ENCODE measurements at regions not wholly inside any gene's neighbourhood (a gene's known extent, or its start where the extent isn't known, plus 50 kb on each side); places are given as distances from the start of the nearest gene placed in this dataset.

DNA sequence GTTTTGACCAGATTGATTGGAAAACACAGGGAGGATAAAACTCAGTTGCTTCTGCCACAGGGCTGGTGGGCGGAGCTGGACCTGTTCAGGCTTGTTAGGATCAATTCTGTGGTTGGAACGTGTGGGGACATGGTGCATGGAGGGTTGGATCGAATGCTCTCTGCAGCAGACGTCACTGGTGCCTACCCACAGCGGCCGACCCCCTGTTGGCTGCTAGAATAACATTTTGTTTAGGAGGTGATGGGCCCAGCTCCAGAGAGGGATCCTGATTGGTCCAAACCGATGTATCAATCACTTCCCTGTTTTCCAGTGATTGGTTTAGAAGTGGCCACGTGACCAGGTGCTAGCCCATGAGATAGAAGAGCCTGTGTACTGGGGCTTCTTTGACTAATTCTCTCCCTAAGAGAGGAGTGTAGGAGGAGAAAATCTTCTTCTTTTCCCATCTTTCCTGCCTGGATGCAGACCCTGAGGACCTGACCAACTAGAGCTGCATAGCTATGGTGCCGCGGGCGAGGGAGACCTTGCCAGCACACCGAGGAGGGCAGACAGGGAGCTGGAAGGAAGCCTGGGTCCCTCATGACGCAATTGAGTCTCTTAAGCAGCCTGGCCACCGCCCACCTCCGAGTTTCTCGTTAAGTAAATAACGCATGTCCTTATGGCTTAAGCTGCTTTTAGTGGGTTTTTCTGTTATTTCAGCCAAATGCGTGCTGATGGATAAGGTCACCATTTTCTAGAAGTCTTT, 163.5 kb downstream of the AACS start:
- no peak overlapping the region for H2AFZ ChIP-seq
- DNase-seq (ENCODE audit: low spot score), result peak; percentile 70
- H3K36me3 ChIP-seq (ENCODE audit: insufficient read depth), result no peaks in the 10 kb centered on the region; the same call in 1 of the 2 replicates
- peaks cover 7% of the 10 kb centered on the region; the same call in 1 of the 2 replicates for H4K20me1 ChIP-seq (replicated peaks; ENCODE audit: insufficient read depth)
- TF ChIP-seq POLR2AphosphoS5 (IDR thresholded peaks at IDR 0.05; ENCODE audit: low read depth), result no peak
- TF ChIP-seq, protein P1, sequence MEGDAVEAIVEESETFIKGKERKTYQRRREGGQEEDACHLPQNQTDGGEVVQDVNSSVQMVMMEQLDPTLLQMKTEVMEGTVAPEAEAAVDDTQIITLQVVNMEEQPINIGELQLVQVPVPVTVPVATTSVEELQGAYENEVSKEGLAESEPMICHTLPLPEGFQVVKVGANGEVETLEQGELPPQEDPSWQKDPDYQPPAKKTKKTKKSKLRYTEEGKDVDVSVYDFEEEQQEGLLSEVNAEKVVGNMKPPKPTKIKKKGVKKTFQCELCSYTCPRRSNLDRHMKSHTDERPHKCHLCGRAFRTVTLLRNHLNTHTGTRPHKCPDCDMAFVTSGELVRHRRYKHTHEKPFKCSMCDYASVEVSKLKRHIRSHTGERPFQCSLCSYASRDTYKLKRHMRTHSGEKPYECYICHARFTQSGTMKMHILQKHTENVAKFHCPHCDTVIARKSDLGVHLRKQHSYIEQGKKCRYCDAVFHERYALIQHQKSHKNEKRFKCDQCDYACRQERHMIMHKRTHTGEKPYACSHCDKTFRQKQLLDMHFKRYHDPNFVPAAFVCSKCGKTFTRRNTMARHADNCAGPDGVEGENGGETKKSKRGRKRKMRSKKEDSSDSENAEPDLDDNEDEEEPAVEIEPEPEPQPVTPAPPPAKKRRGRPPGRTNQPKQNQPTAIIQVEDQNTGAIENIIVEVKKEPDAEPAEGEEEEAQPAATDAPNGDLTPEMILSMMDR (conservative IDR thresholded peaks at IDR 0.05; ENCODE audit: low read depth in 2 of 2), result no peak
- no peak for TF ChIP-seq EZH2phosphoT487 (IDR thresholded peaks at IDR 0.05; ENCODE audit: unreplicated experiment)
- no peak for TF ChIP-seq ZNF331 (CRISPR knock-in tag; IDR thresholded peaks at IDR 0.05; ENCODE audit: low read depth)
- TF ChIP-seq ZNF114 (CRISPR knock-in tag; IDR thresholded peaks at IDR 0.05), result no peak
- no peak for TF ChIP-seq CREB1 (CRISPR knock-in tag; IDR thresholded peaks at IDR 0.05; ENCODE audit: low read depth)
- no peak for TF ChIP-seq STAT1 (IDR thresholded peaks at IDR 0.05; ENCODE audit: unreplicated experiment)
- TF ChIP-seq EZH2 (IDR thresholded peaks at IDR 0.05; ENCODE audit: low read depth, unreplicated experiment), result no peak
- TF ChIP-seq JUNB (IDR thresholded peaks at IDR 0.05; ENCODE audit: unreplicated experiment), result no peak
- TF ChIP-seq, protein P2, sequence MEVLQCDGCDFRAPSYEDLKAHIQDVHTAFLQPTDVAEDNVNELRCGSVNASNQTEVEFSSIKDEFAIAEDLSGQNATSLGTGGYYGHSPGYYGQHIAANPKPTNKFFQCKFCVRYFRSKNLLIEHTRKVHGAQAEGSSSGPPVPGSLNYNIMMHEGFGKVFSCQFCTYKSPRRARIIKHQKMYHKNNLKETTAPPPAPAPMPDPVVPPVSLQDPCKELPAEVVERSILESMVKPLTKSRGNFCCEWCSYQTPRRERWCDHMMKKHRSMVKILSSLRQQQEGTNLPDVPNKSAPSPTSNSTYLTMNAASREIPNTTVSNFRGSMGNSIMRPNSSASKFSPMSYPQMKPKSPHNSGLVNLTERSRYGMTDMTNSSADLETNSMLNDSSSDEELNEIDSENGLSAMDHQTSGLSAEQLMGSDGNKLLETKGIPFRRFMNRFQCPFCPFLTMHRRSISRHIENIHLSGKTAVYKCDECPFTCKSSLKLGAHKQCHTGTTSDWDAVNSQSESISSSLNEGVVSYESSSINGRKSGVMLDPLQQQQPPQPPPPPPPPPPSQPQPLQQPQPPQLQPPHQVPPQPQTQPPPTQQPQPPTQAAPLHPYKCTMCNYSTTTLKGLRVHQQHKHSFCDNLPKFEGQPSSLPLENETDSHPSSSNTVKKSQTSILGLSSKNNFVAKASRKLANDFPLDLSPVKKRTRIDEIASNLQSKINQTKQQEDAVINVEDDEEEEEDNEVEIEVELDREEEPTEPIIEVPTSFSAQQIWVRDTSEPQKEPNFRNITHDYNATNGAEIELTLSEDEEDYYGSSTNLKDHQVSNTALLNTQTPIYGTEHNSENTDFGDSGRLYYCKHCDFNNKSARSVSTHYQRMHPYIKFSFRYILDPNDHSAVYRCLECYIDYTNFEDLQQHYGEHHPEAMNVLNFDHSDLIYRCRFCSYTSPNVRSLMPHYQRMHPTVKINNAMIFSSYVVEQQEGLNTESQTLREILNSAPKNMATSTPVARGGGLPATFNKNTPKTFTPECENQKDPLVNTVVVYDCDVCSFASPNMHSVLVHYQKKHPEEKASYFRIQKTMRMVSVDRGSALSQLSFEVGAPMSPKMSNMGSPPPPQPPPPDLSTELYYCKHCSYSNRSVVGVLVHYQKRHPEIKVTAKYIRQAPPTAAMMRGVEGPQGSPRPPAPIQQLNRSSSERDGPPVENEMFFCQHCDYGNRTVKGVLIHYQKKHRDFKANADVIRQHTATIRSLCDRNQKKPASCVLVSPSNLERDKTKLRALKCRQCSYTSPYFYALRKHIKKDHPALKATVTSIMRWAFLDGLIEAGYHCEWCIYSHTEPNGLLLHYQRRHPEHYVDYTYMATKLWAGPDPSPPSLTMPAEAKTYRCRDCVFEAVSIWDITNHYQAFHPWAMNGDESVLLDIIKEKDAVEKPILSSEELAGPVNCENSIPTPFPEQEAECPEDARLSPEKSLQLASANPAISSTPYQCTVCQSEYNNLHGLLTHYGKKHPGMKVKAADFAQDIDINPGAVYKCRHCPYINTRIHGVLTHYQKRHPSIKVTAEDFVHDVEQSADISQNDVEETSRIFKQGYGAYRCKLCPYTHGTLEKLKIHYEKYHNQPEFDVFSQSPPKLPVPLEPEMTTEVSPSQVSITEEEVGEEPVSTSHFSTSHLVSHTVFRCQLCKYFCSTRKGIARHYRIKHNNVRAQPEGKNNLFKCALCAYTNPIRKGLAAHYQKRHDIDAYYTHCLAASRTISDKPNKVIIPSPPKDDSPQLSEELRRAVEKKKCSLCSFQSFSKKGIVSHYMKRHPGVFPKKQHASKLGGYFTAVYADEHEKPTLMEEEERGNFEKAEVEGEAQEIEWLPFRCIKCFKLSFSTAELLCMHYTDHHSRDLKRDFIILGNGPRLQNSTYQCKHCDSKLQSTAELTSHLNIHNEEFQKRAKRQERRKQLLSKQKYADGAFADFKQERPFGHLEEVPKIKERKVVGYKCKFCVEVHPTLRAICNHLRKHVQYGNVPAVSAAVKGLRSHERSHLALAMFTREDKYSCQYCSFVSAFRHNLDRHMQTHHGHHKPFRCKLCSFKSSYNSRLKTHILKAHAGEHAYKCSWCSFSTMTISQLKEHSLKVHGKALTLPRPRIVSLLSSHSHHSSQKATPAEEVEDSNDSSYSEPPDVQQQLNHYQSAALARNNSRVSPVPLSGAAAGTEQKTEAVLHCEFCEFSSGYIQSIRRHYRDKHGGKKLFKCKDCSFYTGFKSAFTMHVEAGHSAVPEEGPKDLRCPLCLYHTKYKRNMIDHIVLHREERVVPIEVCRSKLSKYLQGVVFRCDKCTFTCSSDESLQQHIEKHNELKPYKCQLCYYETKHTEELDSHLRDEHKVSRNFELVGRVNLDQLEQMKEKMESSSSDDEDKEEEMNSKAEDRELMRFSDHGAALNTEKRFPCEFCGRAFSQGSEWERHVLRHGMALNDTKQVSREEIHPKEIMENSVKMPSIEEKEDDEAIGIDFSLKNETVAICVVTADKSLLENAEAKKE (CRISPR knock-in tag; IDR thresholded peaks at IDR 0.05), result no peak
- TF ChIP-seq NANOG (IDR thresholded peaks at IDR 0.05; ENCODE audit: borderline replicate concordance), result no peak
- TF ChIP-seq REST (IDR thresholded peaks at IDR 0.05; ENCODE audit: unreplicated experiment), result no peak
- no peak for TF ChIP-seq ETS1 (IDR thresholded peaks at IDR 0.05)
- Mint-ChIP-seq H3K27me3 (ENCODE audit: insufficient read depth, low read depth, poor library complexity) (peaks cover 8% of the 10 kb centered on the region), H3K9me3 (no peaks in the 10 kb centered on the region), H3K36me3 (ENCODE audit: low read depth) (peaks cover 82% of the 10 kb centered on the region), H3K27ac (no peak overlapping the region), H3K4me3 (no peak overlapping the region), H3K4me1 (peaks cover 15% of the 10 kb centered on the region)
- H3K27ac ChIP-seq (ENCODE audit: low read depth), result no peak overlapping the region
- peaks cover 8% of the 10 kb centered on the region; the same call in 1 of the 2 replicates for H3K4me1 ChIP-seq (ENCODE audit: insufficient read depth)
- peak; percentile 91 for ATAC-seq
- no peak overlapping the region for H3K4me3 ChIP-seq
- peaks cover 6% of the 10 kb centered on the region; the same call in 1 of the 2 replicates for H3K9me2 ChIP-seq (ENCODE audit: insufficient read depth)
- no peaks in the 10 kb centered on the region for H3K27me3 ChIP-seq (ENCODE audit: insufficient read depth)
- H3K4me2 ChIP-seq, result no peak overlapping the region
- H3F3A ChIP-seq (replicated peaks; ENCODE audit: low read depth), result no peaks in the 10 kb centered on the region
- H3K79me2 ChIP-seq (replicated peaks; ENCODE audit: insufficient read depth), result peaks cover 51% of the 10 kb centered on the region
